ENCODE measurements at regions not wholly inside any gene's neighbourhood (a gene's known extent, or its start where the extent isn't known, plus 50 kb on each side); places are given as distances from the start of the nearest gene placed in this dataset.

GRCh38 chr1:116203181-116203723 lies 92.1 kb downstream of the MAB21L3 start:
- no peak for TF ChIP-seq CTCF (IDR thresholded peaks at IDR 0.05)
- TF ChIP-seq POLR2A (IDR thresholded peaks at IDR 0.05): no peak
- no peak for TF ChIP-seq EP300 (IDR thresholded peaks at IDR 0.05)
